ENCODE measurements at regions not wholly inside any gene's neighbourhood (a gene's known extent, or its start where the extent isn't known, plus 50 kb on each side); places are given as distances from the start of the nearest gene placed in this dataset.

GRCh38 chr9:87442451-87442850 is 55.2 kb upstream of the DAPK1 start:
- H3K27me3 ChIP-seq (ENCODE audit: control insufficient read depth in 3 of 3, insufficient read depth in 3 of 3, low read length in 2 of 3): no peaks in the 10 kb centered on the region
- H3K27ac ChIP-seq (ENCODE audit: low read depth in 1 of 2, low read length in 1 of 2): no peak overlapping the region
- ATAC-seq (ENCODE audit: insufficient read depth, low FRiP score) (no peak), DNase-seq (no peak)
- WGBS, 2 donors: 55 to 60% methylated on average over 2 of the region's 2 CpGs
- peaks cover 0 to 2% (median 0%) of the 10 kb centered on the region in 4 donors for H3K9me3 ChIP-seq (ENCODE audit: control insufficient read depth in 4 of 4, insufficient read depth in 3 of 4, low read length in 3 of 4)
- no peak overlapping the region for H3K4me3 ChIP-seq
- H3K4me1 ChIP-seq (ENCODE audit: control insufficient read depth in 5 of 5, insufficient read depth in 5 of 5, low read length in 5 of 5): no peaks in the 10 kb centered on the region
- no peak overlapping the region for H3K9ac ChIP-seq (ENCODE audit: insufficient read depth in 1 of 2, low read length in 2 of 2)
- TF ChIP-seq CTCF (IDR thresholded peaks at IDR 0.05; ENCODE audit: control extremely low read depth, extremely low read depth): no peak
- H3K36me3 ChIP-seq (ENCODE audit: control insufficient read depth in 4 of 4, insufficient read depth in 4 of 4, low read length in 4 of 4): no peaks in the 10 kb centered on the region

GRCh38 chr9:87443006-87443405 is 54.7 kb upstream of the DAPK1 start:
- Histone ChIP-seq H3K27ac (ENCODE audit: low read depth in 1 of 2, low read length in 1 of 2) (no peak overlapping the region), H3K9me3 (ENCODE audit: control insufficient read depth in 4 of 4, insufficient read depth in 3 of 4, low read length in 3 of 4) (peaks cover 0 to 2% (median 0%) of the 10 kb centered on the region in 4 donors), H3K9ac (ENCODE audit: insufficient read depth in 1 of 2, low read length in 2 of 2) (no peak overlapping the region), H3K4me3 (no peak overlapping the region), H3K4me1 (ENCODE audit: control insufficient read depth in 5 of 5, insufficient read depth in 5 of 5, low read length in 5 of 5) (no peaks in the 10 kb centered on the region), H3K36me3 (ENCODE audit: control insufficient read depth in 4 of 4, insufficient read depth in 4 of 4, low read length in 4 of 4) (no peaks in the 10 kb centered on the region), H3K27me3 (ENCODE audit: control insufficient read depth in 3 of 3, insufficient read depth in 3 of 3, low read length in 2 of 3) (no peaks in the 10 kb centered on the region)
- DNase-seq (no peak), ATAC-seq (ENCODE audit: insufficient read depth, low FRiP score) (no peak)
- WGBS, 2 donors: 90% methylated on average over 2 of the region's 2 CpGs
- no peak for TF ChIP-seq CTCF (IDR thresholded peaks at IDR 0.05; ENCODE audit: control extremely low read depth, extremely low read depth)

- Histone ChIP-seq H3K4me1 (ENCODE audit: control insufficient read depth in 5 of 5, insufficient read depth in 5 of 5, low read length in 5 of 5) (no peaks in the 10 kb centered on the region), H3K9me3 (ENCODE audit: control insufficient read depth in 4 of 4, insufficient read depth in 3 of 4, low read length in 3 of 4) (peaks cover 0 to 2% (median 0%) of the 10 kb centered on the region in 4 donors), H3K27ac (ENCODE audit: low read depth in 1 of 2, low read length in 1 of 2) (no peak overlapping the region), H3K36me3 (ENCODE audit: control insufficient read depth in 4 of 4, insufficient read depth in 4 of 4, low read length in 4 of 4) (no peaks in the 10 kb centered on the region), H3K4me3 (no peak overlapping the region), H3K9ac (ENCODE audit: insufficient read depth in 1 of 2, low read length in 2 of 2) (no peak overlapping the region), H3K27me3 (ENCODE audit: control insufficient read depth in 3 of 3, insufficient read depth in 3 of 3, low read length in 2 of 3) (no peaks in the 10 kb centered on the region)
- DNase-seq: no peak
- ATAC-seq (ENCODE audit: insufficient read depth, low FRiP score): no peak
- no peak for TF ChIP-seq CTCF (IDR thresholded peaks at IDR 0.05; ENCODE audit: control extremely low read depth, extremely low read depth)
- WGBS, 2 donors: 92 to 94% methylated on average over 3 of the region's 3 CpGs
Observed at GRCh38 chr9:87443461-87443860, 54.2 kb upstream of the DAPK1 start.

- peak in 1 of 3 donors; percentile 22 for DNase-seq
- no peak overlapping the region for H3K4me3 ChIP-seq
- peak; percentile 58 for ATAC-seq (ENCODE audit: insufficient read depth, low FRiP score)
Observed at GRCh38 chr9:87445646-87446045, 52.0 kb upstream of the DAPK1 start.

More at GRCh38 chr9:87445646-87446045, 52.0 kb upstream of the DAPK1 start:
- H3K9me3 ChIP-seq (ENCODE audit: control insufficient read depth in 4 of 4, insufficient read depth in 3 of 4, low read length in 3 of 4): peaks cover 0 to 2% (median 0%) of the 10 kb centered on the region in 4 donors
- H3K4me1 ChIP-seq (ENCODE audit: control insufficient read depth in 5 of 5, insufficient read depth in 5 of 5, low read length in 5 of 5): no peaks in the 10 kb centered on the region
- H3K27ac ChIP-seq (ENCODE audit: low read depth in 1 of 2, low read length in 1 of 2): no peak overlapping the region
- no peak for TF ChIP-seq CTCF (IDR thresholded peaks at IDR 0.05; ENCODE audit: control extremely low read depth, extremely low read depth)
- no peak overlapping the region for H3K9ac ChIP-seq (ENCODE audit: insufficient read depth in 1 of 2, low read length in 2 of 2)
- WGBS, 2 donors: 26 to 28% methylated on average over 5 of the region's 5 CpGs
- H3K36me3 ChIP-seq (ENCODE audit: control insufficient read depth in 4 of 4, insufficient read depth in 4 of 4, low read length in 4 of 4): no peaks in the 10 kb centered on the region
- H3K27me3 ChIP-seq (ENCODE audit: control insufficient read depth in 3 of 3, insufficient read depth in 3 of 3, low read length in 2 of 3): no peaks in the 10 kb centered on the region

Measured in lung (tissue), 11 donors.